ENCODE measurements at regions not wholly inside any gene's neighbourhood (a gene's known extent, or its start where the extent isn't known, plus 50 kb on each side); places are given as distances from the start of the nearest gene placed in this dataset.

DNA sequence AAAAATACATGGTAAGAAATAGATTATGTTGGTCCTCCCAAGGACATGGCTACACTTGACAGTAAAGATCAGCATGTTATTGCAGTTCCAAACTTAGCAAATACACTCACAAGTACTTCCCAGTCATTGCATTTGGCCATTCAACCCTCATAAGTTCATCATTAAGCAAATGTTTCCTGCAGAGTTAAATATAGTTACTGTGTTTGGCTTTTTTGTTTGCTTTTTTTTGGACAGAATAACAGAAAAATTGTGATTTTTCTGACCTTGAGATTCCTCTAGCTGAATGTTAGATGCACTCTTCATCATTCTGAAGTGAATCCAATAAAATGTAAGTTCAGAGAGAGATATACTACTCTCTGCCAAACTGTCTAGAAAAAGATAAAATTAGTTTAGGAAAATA lies 295.3 kb downstream of the GPD2 start:
- H3K36me3 ChIP-seq: no peaks in the 10 kb centered on the region
- H3K27me3 ChIP-seq: no peaks in the 10 kb centered on the region
- no peak for TF ChIP-seq POLR2AphosphoS5 (IDR thresholded peaks at IDR 0.05)
- TF ChIP-seq, protein P1, sequence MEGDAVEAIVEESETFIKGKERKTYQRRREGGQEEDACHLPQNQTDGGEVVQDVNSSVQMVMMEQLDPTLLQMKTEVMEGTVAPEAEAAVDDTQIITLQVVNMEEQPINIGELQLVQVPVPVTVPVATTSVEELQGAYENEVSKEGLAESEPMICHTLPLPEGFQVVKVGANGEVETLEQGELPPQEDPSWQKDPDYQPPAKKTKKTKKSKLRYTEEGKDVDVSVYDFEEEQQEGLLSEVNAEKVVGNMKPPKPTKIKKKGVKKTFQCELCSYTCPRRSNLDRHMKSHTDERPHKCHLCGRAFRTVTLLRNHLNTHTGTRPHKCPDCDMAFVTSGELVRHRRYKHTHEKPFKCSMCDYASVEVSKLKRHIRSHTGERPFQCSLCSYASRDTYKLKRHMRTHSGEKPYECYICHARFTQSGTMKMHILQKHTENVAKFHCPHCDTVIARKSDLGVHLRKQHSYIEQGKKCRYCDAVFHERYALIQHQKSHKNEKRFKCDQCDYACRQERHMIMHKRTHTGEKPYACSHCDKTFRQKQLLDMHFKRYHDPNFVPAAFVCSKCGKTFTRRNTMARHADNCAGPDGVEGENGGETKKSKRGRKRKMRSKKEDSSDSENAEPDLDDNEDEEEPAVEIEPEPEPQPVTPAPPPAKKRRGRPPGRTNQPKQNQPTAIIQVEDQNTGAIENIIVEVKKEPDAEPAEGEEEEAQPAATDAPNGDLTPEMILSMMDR (IDR thresholded peaks at IDR 0.05): no peak
- TF ChIP-seq EP300 (IDR thresholded peaks at IDR 0.05): no peak
- no peak for TF ChIP-seq POLR2A (IDR thresholded peaks at IDR 0.05)
- DNase-seq: no peak
- no peaks in the 10 kb centered on the region for H3K4me1 ChIP-seq
- no peak overlapping the region for H3K27ac ChIP-seq
- intact Hi-C loops (cut with DNase I): no loop called here
- no peak overlapping the region for H3K4me3 ChIP-seq
- no peaks in the 10 kb centered on the region for H3K9me3 ChIP-seq

DNA sequence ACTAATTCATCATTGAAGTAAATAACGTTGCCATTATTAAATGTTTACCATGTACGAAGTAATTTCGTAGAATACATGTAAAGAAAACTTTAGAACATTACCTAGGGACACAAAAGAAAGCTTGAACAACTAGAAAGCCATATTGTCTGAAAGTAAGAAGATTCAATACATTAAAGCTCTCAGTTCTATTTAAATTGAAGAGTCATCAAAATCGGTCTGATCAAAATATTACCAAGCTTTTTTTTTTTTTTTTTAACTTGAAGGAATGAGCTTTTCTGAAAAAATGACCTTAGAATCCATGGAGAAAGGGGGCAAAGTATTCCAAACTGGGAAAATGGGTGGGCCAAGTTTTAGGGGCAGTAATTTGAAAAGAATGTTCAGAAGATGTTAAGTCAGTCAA lies 300.8 kb downstream of the GPD2 start:
- Histone ChIP-seq H3K4me3 (no peak overlapping the region), H3K27ac (no peak overlapping the region), H3K36me3 (no peaks in the 10 kb centered on the region), H3K9me3 (no peaks in the 10 kb centered on the region), H3K4me1 (no peaks in the 10 kb centered on the region), H3K27me3 (no peaks in the 10 kb centered on the region)
- no peak for DNase-seq
- TF ChIP-seq POLR2A (IDR thresholded peaks at IDR 0.05): no peak
- no peak for TF ChIP-seq POLR2AphosphoS5 (IDR thresholded peaks at IDR 0.05)
- TF ChIP-seq, protein P1 (IDR thresholded peaks at IDR 0.05): no peak
- no peak for TF ChIP-seq EP300 (IDR thresholded peaks at IDR 0.05)
- intact Hi-C loops (cut with DNase I): no loop called here
- WGBS, 2 donors: 89 to 92% methylated on average over 4 of the region's 4 CpGs

DNA sequence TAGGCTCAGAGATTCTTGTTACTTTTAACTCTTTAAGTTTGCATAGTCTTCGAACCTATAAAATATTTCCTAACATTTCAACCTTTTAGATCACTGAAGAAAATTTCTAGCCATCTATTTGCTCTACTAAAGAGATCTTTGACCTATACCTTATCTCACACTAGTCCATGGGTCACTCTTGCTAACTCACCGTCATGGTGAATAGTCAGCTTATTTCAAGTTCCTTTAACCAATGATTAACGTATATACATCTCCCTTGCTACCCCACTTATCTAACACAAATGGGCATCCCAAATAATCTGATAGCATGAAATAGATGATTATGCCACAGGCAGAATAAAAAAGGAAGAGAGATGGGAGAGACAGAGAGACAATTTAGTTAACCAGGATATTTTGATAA lies 303.1 kb downstream of the GPD2 start:
- DNase-seq: no peak
- H3K27me3 ChIP-seq: no peaks in the 10 kb centered on the region
- no peak overlapping the region for H3K27ac ChIP-seq
- H3K9me3 ChIP-seq: no peaks in the 10 kb centered on the region
- TF ChIP-seq, protein P1 (IDR thresholded peaks at IDR 0.05): no peak
- TF ChIP-seq POLR2A (IDR thresholded peaks at IDR 0.05) (no peak), POLR2AphosphoS5 (IDR thresholded peaks at IDR 0.05) (no peak), EP300 (IDR thresholded peaks at IDR 0.05) (no peak)
- no peaks in the 10 kb centered on the region for H3K4me1 ChIP-seq
- no peak overlapping the region for H3K4me3 ChIP-seq
- 69 to 93% methylated on average over 3 of the region's 3 CpGs for WGBS, 2 donors
- no peaks in the 10 kb centered on the region for H3K36me3 ChIP-seq
- intact Hi-C loops (cut with DNase I): no loop called here

DNA sequence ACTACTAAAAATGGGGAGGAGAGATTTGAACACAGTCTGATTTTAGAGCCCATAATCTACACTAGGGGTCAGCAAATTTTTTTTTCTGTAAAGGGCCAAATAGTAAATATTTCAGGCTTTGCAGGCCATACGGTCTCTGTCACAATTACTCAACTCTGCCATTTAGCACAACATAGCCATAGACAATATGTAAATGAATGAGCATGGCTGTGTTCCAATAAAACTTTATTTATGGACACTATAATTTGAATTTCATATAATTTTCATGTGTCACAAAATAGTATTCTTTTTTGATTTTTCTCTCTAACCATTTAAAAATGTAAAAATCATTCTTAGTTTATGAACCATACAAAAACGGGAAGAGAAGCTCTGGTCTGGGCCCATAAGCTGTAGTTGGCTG lies 309.4 kb downstream of the GPD2 start:
- H3K27me3 ChIP-seq: no peaks in the 10 kb centered on the region
- no peaks in the 10 kb centered on the region for H3K4me1 ChIP-seq
- H3K27ac ChIP-seq: no peak overlapping the region
- TF ChIP-seq POLR2A (IDR thresholded peaks at IDR 0.05) (no peak), EP300 (IDR thresholded peaks at IDR 0.05) (no peak), POLR2AphosphoS5 (IDR thresholded peaks at IDR 0.05) (no peak)
- TF ChIP-seq, protein P1 (IDR thresholded peaks at IDR 0.05): no peak
- no peak for DNase-seq
- H3K9me3 ChIP-seq: no peaks in the 10 kb centered on the region
- H3K36me3 ChIP-seq: no peaks in the 10 kb centered on the region
- 84 to 86% methylated on average over 2 of the region's 2 CpGs for WGBS, 2 donors
- no peak overlapping the region for H3K4me3 ChIP-seq
- intact Hi-C loops (cut with DNase I): no loop called here

DNA sequence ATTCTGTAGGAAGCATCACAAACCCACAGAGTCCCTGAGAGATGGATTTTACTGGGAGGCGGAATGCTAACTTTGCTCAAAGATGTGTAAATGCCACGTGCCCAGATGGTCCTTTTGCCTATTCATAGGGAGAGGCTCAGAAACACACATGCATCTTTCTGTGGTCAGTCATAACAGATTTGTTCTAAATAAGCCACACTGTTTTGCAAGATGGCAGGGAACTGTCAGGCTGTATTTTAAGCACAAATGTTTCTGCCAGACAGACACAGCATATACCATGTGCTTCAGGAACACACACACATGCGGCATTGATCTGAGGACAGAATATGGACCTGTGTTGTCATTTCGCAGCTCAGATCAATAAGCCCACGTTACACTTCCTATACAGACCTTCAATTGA lies 312.0 kb downstream of the GPD2 start:
- Histone ChIP-seq H3K9me3 (no peaks in the 10 kb centered on the region), H3K27ac (no peak overlapping the region), H3K36me3 (no peaks in the 10 kb centered on the region), H3K27me3 (no peaks in the 10 kb centered on the region), H3K4me3 (no peak overlapping the region), H3K4me1 (no peaks in the 10 kb centered on the region)
- TF ChIP-seq POLR2A (IDR thresholded peaks at IDR 0.05) (no peak), POLR2AphosphoS5 (IDR thresholded peaks at IDR 0.05) (no peak), EP300 (IDR thresholded peaks at IDR 0.05) (no peak)
- TF ChIP-seq, protein P1 (IDR thresholded peaks at IDR 0.05): no peak
- 79 to 89% methylated on average over 5 of the region's 5 CpGs for WGBS, 2 donors
- no peak for DNase-seq
- intact Hi-C loops (cut with DNase I): no loop called here

Data from sigmoid colon (tissue), 6 donors.